ENCODE measurements at regions not wholly inside any gene's neighbourhood (a gene's known extent, or its start where the extent isn't known, plus 50 kb on each side); places are given as distances from the start of the nearest gene placed in this dataset.

GRCh38 chr12:115249671-115250278 is 565.8 kb upstream of the TBX3 start:
- DNase-seq: no peak

DNA sequence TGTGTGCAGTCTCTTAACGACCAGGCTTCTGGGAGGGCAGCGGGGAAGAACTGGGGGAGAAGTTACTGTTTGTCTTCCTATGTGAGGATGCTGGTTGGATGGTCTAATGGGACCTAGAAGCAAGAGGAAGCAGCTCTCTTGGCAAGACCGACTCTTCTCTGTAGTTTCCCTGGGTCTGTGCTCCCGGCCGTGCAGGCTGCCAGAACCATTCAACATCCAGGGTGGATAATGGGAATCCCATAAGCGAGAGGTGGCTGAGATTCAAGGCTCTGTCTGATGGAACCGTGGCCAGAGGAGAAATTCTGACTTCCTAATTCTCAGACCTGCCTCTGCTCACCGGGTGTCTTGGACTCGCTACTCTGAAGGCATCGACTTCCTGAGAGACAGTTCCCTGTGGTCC is 561.0 kb upstream of the TBX3 start:
- DNase-seq: no peak

- no peak for DNase-seq
These were observed 560.1 kb upstream of the TBX3 start for GRCh38 chr12:115243933-115244628.

- DNase-seq: no peak
These were observed 556.3 kb upstream of the TBX3 start for GRCh38 chr12:115240251-115240650.

DNA sequence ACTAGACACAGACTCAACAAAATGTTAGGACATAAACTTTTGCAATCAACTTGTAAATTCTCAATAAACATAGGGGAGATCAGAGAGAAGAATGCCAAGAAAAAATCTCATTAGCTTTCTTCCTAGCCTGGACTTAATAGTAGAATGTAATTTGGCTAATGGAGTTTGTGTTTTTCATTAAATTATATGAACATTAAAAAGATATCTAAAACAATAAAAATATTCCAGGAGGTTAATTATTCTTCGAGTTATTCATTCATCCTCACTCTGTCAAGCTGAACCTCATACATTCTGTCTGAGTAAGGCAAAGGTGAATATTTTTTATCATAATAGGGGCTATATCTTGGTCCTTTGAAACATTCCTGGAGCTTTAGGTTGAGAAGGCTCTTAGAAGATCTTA is 551.9 kb upstream of the TBX3 start:
- DNase-seq: no peak

DNA sequence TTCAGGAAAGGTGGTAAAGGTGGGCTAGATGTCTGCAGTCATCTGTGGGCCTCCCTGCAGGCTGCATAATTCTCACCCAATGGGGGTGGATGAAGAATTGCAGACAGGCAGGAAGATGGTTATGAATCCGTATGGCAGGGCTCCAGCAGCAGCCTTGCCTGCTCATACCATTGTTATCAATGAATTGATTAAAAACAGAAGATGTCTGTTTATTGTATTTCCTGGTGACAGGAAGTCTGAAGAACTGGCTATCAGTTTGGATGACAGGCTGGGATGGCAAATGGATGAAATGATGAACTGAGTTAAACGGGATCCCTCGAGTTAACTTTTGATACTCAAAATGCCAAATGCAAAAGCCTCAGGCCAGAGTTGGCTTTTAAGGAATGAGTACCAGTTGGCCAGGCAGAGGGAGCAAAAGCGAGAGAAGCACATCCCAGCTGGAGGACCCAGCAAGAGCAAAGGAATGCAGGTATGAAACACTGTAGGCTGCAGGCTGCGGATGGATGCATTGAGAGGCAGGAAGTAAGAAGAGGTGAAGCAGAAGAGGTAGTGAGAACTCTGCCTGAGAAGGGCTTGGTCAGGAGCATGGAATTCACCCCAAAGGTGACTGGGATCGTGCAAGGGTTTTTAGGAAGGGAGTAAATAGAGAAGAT is 550.0 kb upstream of the TBX3 start:
- DNase-seq: no peak

DNA sequence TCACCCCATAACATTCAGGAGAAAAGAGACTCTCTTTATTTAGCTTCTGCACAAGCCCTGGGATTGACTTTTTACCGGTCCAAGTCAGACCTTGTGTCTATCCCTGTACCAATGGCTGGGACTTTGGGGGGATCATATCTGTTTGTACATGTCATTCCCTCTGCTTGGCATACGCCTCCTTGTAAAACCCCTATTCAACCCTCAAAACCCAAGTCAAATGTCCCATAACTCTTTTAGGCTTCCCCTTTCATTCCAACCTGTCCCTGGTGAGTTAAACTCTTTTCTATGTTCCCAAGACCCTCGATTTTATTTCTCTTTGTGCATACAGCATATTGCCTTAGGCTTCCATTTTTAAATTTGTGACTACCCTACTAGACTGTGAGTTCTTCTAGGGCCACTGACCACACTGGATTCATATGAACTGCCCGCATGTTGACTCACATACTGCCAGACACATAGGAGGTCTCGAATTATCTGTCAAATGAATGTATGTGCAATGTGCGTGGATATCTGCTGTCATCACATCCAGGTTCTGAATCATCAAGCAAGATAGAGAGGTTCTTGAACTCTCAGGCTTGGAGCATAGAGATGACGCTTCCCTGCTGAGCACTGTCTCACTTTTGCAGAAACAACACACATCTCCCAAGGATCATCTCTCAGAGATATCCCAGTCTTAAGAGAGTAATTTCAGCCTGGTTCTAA is 548.6 kb upstream of the TBX3 start:
- no peak for DNase-seq

DNA sequence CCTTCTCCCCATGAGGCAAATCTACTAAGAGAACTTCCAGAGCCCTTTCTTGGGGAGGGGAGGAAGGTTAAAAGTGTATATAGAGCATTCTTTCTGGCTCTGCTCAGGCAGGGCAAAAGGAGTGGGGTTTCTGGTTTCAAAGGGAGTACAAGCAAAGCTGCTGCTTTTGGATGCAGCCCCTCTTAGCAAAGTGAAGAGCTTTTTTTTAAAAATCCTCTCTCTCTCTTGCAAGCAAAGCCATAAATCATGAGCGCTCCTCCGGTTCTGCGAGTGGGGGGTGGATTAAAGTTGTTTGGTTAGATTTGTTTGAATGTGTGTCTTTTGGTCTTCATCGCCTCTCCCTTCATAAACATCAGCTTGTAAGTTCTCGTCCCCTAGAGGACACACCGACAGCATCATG is 546.6 kb upstream of the TBX3 start:
- DNase-seq: no peak

GRCh38 chr12:115229517-115229916 is 545.5 kb upstream of the TBX3 start:
- DNase-seq: no peak

DNA sequence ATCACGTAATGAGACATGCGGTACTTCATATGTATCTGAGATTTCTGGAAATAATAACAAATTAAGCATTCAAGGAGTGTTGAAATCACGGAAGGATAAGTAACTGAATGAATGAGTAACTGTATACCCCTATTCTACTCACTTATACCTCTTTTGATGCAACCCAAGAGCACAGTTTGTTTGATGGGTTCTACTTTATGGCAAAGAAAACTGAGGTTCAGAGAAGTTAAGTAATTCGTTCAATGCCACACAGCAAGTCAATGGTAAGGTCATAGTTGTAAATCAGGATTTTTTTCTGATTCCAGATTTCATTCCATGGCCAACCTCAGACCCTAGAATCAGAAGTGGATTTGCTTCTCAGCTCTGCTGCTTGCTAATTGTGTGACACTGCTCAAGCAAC is 544.5 kb upstream of the TBX3 start:
- no peak for DNase-seq

DNA sequence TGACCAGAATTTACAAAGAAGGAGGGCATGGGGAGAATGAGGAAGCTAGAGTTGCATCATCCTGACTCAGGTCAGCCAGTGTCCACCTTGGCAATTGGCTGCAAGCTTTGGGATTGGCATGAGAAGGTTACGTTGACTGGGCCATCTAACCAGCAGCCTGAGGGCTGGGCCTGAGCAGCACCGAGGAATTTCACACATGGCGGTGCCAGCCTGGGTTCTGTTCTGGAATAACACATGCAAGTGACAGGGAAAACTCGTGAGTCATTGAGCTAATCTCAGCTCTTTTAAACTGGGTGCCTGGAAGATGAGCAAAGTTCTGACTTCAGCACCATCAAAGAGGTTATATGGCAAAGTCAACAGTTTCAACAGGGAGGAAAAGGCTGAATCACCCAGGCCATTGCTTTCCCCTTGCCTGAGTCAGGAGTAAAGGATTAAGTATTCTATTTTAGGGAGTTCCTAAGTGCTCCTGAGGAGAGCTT is 543.2 kb upstream of the TBX3 start:
- no peak for DNase-seq

DNA sequence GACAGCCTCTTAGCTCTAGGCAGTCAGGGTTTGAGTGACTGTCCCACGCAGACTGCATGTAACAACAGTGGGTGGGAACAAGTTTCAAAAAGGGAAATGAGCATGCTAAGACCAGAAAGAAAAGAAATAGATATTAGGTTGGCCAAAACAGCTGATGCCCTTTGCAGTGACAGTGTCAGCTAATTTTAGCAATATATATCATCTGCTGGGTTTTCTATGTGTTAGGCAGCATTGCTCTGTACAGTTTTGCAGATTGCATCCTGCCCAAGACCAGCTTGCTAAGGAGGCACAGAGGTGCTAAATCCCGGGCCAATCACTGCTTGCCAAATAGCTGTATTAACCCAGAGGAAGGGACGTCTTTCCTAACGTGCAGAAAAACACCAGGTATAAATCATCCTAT is 541.9 kb upstream of the TBX3 start:
- DNase-seq: no peak

DNA sequence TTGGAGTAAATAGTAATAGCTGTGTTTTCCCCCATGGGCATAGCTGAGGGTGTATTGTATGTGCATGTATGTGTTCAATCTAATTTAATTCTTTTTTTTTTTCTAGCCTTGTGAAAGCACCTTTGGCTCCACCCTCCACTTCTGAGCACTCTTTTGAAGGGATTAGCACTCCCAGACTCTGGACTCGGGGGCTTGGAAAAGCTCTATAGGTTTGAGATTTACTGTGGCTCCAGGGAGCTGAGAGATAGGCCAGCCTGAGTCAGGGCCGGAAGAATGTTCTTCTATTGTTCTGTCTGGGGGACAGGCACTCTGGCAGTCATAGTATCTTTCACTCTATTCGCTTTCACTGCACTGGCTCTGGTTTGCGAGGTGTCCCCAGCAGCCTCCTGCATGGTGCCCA is 540.0 kb upstream of the TBX3 start:
- DNase-seq: no peak

DNA sequence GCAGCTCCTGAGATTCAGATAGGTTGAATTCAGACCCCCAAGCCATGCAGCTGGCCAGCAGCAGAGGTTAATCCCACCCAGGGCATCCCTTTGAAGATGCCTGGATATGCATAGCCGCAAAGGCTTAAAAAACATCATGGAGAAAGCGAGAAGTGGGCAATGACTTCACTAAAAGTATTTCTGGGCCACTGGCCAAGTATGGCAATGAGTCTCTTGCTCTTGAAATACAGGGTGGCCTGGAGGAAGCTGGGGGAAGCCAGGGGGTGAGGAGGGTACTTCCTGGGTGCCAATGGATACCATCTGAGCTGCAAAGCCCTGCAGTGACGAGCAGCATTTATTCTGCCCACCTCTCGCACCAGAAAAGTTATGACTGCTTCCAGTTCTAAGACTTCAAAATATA is 539.3 kb upstream of the TBX3 start:
- no peak for DNase-seq

GRCh38 chr12:115222220-115222619 is 538.2 kb upstream of the TBX3 start:
- DNase-seq: no peak

DNA sequence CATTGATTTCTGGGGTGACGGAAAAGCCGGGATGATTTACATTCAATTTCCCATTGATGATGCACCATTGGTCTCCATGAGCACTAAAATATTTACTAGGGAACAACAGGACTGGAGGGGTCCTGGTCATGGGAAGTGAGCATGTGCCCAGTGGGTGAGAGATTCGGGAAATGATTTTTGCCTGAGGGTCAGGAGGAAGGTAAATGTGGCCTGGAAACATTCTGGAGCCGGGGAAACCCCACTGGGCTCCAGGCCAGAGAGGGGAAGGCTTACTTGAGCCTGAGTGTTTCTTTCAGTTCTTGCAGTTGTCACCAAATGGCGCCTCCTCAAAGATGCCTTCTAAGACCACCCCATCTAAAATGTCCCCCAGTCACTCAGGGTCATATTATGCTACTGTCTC is 532.3 kb upstream of the TBX3 start:
- no peak for DNase-seq

DNA sequence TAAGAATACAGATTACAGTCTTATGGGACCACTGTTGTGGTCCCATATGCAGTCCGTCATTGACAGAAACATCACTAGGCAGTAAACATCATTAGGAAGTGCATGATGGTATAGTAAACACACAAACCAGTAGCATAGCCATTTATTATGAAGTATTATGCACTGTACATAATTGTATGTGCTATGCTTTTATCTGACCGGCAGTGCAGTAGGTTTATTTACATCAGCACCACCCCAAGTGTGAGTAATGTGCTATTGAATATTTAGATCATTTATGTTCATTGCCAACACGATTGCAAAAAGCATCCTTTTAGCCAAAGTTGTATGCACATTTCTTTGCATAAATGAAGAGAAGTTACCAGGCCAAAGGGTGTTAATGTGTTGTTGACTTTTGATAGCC is 531.6 kb upstream of the TBX3 start:
- no peak for DNase-seq

GRCh38 chr12:115213538-115214016 is 529.6 kb upstream of the TBX3 start:
- no peak for DNase-seq

- no peak for DNase-seq
These were observed 529.1 kb upstream of the TBX3 start for GRCh38 chr12:115213118-115213517.

- DNase-seq: no peak
These were observed 528.4 kb upstream of the TBX3 start for GRCh38 chr12:115212356-115212755.

- no peak for DNase-seq
These were observed 526.7 kb upstream of the TBX3 start for GRCh38 chr12:115210533-115211252.

GRCh38 chr12:115209230-115209629 is 525.3 kb upstream of the TBX3 start:
- no peak for DNase-seq

DNA sequence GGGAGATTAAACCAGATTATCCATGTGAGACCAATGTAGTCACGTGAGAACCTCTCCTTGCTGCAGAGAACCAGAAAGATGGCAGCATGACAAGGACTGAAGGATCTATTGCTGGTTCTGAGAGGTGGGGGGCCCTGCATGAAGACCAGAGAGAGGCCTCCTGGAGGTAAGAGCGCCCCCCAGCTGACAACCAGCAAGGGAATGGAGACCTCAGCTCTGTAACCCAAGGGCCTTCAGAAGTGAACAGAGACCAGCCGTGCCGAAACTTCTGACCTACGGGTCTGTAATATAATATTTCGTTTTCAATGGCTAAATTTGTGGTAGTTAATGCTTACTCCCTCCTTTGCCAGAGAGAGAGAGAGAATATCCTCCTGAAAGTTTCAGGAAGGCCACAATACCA is 524.1 kb upstream of the TBX3 start:
- no peak for DNase-seq
